A204.1 (cell line): ENCODE measurements at regions not wholly inside any gene's neighbourhood (a gene's known extent, or its start where the extent isn't known, plus 50 kb on each side); places are given as distances from the start of the nearest gene placed in this dataset.

Experiments used
- FAIRE-seq: peaks from 2 replicates; lab custom pipeline; 2012; peaks lifted over from hg19 to GRCh38; lab: Jason Lieb, UNC

GRCh38 chr1:87884581-87884980, 555.9 kb downstream of the LMO4 start:
- FAIRE-seq: no peak

DNA sequence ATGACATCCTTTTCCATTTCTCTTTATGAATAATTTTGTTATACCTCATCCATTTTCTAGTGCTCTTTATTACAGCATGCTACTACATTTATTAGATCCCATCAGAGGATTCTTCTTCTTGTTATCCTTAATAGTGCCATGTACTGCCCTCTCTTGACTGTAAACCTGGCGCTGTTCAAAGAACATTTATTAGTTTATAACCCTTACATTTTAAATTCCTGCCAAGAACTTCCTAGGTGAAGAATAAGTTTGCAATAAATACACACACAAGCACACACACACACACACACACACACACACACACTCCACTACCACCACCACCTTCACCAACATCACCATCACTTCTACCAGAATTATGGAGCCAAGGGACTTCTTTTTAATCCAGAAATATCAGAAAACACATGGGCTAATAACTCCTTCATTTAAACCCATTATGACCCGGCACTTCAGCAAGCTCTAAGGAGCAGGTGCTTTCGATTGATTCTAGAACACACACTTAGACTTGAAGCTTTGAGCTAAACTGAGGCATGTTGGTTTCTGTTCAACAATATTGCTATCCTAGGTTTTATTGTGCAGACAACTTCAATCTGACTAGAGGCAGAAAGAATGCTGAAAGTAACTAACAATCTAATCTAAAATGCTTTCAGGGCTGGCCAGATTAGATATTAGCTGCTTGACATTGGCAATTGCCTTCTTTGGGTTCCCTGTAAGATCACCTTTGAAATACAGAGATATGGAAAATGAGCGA, 556.8 kb downstream of the LMO4 start:
- no peak for FAIRE-seq

DNA sequence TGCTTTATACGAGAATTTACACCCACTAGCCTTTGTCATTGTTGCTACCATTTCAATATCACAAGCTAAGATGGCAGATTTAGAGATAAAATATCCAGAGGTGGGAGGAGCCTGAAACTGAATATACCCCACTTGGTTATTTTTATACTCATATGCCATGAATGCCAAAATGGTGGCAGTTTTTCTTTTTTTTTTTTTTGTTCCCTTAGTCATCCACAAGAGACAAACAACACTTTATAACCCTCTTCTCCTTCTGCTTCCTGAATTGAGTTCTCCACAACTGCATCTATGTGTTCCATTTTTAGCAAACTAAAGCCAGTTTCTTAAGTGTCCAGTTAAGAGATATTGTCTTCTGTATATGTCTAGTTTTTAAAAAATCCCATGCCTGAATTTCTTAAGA, 558.4 kb downstream of the LMO4 start:
- FAIRE-seq: no peak

DNA sequence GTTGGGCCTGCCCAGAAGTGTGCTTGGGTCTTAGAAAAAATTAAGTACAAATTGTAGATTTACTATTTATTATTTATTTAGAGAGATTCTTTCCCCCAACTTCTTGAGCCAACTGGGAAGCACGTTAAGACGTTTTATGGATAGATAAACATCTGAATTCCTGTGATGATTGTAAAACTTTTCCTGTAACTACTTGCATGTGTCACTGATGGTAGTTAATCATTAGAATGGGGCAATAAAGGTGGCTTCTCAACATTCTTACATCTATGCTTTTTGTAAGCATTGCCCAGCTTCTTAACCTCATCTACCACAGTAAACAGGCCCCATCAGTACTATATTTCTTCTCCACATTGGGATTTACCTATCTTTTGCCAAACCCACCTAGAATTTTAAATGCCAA, 559.8 kb downstream of the LMO4 start:
- FAIRE-seq: no peak

- FAIRE-seq: no peak
These were observed 565.4 kb downstream of the LMO4 start for GRCh38 chr1:87894062-87894461.

DNA sequence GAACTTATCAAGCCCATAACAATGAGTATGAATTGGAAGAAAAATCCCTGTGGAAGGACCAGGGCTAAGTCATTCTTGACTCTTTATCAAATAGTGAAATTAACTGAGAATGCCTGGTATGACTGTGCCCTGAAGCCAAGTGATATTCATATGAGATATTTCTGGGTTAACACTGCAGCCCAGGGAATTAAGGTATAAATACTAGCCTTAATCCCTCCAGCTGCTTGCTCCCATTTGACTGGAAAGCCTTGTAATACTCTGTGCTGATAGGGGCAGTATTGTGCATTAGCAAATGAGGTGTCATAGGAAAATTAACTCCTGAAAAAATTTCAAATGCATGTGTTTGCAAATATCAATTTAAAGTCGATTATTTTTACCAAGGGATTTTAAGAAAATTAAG, 568.8 kb downstream of the LMO4 start:
- no peak for FAIRE-seq

DNA sequence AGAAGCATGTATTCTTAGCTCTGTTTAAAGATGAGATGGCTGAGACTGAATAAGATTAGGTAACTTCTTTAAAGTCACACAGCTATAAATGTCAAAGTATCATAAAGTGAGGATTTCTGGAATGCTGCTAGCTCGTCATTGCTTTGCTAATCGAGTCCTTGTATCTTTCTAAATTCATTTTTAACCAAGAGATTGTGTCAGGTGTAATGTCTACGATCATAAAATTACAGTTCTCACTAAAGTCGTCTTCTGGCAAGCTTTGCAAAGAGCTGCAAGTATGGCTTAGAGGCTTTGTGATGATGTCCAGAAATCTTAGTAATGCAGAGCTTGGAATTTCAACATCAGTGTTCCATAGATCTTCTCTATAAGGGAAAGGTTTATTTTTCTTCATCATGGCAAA, 569.8 kb downstream of the LMO4 start:
- FAIRE-seq: no peak

DNA sequence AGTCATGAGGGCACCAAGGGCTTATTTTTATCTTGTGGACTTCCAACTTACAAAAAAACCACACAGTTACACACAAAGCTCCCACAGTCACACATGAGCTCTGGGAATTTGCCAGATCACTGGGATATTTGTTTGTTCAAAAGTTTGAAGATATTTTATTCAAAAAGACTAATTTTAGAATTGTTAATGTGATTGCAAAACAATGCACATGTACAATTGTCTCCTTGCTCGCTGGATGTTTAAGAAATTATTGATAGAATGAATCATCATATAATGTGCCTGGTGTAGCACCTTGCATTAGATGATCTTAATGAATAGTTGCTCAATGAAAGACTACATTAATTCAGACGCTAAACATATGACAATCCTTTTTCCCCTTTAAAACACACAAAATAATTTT, 570.3 kb downstream of the LMO4 start:
- no peak for FAIRE-seq

DNA sequence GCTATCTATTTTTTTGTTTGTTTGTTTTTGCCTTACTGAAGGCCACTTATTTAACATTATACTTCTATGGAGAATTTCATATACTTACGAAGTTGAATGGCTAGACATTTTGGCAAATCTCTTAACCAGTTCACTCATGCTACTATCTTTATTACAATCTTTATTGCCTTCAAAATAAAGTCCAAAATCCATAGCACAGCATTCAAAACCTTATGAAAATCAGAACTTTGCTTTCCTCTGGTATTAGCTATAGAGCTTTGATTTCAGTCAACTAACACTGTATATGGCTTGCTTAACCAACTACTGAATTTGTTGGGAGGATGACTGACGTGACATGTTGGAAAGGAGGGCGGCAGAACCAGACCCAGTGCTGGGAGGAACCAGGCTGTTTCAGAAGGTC, 571.1 kb downstream of the LMO4 start:
- no peak for FAIRE-seq

GRCh38 chr1:87902830-87903229, 574.1 kb downstream of the LMO4 start:
- FAIRE-seq: no peak

DNA sequence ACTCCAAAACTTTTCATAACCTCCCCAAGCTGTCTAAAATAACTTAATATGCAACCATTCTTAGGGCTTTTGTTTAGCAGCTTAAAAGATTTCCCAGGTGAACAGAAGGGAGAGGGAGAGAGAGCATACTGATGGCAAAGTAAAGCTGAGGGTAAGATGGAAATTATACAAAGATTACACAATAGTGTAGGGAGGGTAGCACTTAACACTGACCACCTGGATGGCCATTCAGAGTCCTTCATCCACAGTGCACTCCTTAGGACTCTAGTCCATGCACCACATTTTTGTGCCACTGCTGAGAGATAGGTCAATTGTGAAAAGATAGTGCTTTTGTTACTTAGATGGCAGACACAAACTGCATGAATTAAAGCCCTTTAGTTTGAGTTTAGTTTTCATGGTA, 574.6 kb downstream of the LMO4 start:
- no peak for FAIRE-seq

GRCh38 chr1:87904651-87905050, 576.0 kb downstream of the LMO4 start:
- FAIRE-seq: no peak

DNA sequence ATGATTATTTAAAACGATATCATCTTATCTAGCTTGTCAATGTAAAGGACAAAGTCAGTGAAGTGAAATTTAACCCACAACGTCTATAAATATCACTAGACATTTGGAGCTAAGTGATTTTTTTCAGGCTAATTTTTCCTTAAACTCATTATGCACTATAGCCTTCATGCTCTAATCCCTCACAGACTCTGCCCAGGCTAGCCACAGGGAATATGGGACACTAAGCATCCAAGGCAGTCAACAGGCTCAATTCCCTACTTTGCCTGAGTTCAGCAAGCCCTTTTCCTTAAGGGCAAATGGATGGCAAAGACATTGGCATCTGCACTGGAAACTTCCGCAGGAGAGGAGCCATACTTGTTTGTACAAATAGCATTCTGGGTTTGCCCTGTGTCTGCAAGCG, 577.0 kb downstream of the LMO4 start:
- no peak for FAIRE-seq

DNA sequence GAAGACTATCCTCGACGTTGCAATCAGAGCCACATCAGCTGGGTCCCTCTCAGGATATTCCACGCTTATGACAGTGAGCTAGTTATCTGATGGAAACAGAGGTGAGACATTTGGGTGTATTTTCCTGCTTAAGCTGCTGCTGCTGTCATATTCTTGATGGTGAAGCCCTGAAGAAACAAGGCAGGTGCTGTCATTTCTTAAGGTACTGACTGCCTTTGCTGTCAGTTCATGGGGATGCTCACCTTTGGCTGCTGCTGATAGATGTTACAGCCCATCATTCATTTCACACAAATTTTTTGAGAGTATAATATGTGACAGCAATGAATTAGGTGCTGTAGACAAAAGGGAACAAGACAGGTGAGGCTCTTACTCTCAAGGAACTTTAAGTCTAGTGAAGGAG, 577.4 kb downstream of the LMO4 start:
- no peak for FAIRE-seq

GRCh38 chr1:87913361-87913760, 584.7 kb downstream of the LMO4 start:
- no peak for FAIRE-seq

- no peak for FAIRE-seq
These were observed 585.7 kb downstream of the LMO4 start for GRCh38 chr1:87914396-87914795.

- FAIRE-seq: no peak
These were observed 587.1 kb downstream of the LMO4 start for GRCh38 chr1:87915771-87916170.

DNA sequence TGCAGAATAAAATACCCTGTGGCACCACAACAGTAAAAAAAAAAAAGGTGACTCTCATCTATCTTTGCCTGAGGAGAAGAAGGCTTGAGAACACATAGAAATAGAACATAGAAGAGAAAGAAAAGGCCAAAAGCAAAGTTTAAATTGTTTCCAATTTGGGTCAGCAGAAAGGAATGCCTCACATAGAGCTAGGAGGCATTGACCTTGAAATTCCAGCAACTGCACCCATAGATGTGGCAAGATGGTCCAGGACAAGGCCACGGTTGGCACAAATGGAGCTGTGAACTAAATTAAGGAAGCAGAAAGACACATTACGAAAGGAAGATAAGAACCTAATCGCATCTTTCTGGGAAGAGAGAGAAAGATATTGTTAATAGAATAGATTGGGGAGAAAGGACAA, 588.3 kb downstream of the LMO4 start:
- FAIRE-seq: no peak

GRCh38 chr1:87918398-87918797, 589.7 kb downstream of the LMO4 start:
- no peak for FAIRE-seq

GRCh38 chr1:87922885-87923284, 594.2 kb downstream of the LMO4 start:
- FAIRE-seq: no peak

GRCh38 chr1:87926131-87926830, 597.6 kb downstream of the LMO4 start:
- FAIRE-seq: no peak

- no peak for FAIRE-seq
These were observed 598.2 kb downstream of the LMO4 start for GRCh38 chr1:87926921-87927320.

DNA sequence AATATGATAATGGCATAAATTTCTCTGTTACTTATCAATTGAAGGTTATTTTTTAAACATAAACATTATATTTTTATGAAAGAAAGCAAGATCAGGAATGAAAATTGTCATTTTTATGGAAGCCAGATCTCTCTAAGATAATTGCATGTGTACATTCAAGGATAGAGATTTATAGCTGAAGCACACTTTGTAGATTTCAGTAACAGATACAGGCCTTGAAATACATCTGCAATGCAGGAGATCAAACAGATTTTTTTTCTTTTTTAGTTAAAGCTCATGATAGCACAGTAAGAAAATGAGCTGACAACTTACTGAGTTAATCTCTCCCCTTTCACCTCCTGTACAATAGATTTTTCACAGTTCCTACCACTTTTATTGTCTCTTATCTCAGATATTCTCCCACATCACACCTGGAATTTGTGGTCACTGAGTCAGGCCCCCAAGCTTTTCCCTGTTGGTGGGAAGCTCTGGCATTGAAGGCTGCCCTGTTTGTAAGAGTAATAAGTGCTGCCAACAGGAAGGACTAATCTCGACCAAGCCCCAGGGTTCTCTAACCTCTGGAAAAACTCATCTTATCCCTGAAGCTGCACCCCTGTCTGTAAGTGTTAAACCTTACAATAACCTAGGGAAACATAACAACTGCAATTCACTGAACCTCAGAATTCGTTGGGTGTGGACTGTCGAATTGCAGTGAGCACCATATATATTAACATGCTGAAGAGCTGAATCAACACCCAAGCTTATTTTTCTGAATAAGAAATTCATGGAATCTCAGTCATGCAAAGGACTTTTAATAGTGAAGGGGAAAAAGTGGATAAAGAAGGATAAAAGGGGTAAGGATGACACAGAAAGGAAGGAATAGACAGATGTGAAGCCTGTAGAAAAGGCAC, 599.0 kb downstream of the LMO4 start:
- FAIRE-seq: no peak
